ENCODE measurements at regions not wholly inside any gene's neighbourhood (a gene's known extent, or its start where the extent isn't known, plus 50 kb on each side); places are given as distances from the start of the nearest gene placed in this dataset.
A peak's percentile ranks its signal among the peaks of the same experiment; 100 is the strongest.

DNA sequence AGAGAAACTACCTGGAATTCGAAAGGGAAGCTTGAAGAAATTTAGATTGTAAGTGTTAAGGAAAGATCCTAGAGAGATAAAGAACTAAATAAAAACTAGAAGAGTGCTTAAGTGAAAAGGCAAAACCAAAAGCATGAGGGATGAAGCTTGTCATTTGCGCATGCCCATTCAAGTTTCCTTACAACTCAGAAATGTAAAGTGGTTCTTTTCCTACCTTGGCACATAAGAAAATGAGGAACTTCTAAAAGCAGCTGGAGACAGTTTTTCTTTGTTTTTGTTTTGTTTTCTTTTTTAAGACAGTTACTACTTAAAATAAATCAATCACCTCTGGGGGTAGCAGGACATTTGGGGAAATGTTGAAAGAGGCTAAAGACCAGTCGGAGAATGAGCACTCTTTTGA, 1304.4 kb upstream of the PCDH7 start:
- DNase-seq = no peak

DNA sequence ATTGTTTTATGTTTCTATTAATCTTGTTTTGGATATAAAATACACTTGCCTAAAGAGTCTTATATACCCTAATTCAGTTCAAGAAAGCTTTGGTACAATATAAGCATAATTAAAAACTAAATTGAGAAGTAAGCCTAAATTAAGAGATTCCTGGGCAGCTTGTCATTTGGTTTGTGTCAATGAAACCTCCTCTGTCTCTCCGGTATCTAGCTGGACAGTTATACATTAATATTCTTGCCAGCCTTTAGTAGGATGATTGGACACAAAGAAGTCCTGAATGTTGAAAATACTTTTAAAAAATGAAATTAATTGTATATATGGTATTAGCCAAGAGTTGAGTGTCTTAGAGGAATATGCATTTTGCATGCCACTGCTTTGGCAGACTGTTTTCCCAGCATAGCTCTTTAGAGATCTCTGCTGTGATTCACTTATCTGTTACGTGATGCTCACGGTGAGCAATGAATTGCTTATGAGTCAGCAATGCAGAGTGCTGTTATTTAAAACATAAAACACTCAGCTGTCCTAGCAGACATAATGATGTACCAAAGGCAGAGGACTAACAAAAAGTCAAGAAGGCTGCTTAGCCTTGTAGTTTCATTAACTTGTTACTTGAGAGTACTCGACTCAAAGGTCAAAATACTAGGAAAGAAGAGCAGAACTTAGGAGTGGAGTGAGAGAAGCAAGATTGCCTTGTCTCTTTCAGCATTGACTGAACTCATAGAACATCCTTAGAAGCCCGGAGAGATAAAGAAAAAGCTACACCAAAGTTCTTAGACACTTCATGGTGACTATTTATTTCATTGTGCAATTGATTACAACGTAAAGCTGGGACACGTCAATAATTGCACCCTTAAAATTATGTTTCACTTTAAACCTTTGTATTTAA, 1296.1 kb upstream of the PCDH7 start:
- peak; percentile 8 for DNase-seq

DNA sequence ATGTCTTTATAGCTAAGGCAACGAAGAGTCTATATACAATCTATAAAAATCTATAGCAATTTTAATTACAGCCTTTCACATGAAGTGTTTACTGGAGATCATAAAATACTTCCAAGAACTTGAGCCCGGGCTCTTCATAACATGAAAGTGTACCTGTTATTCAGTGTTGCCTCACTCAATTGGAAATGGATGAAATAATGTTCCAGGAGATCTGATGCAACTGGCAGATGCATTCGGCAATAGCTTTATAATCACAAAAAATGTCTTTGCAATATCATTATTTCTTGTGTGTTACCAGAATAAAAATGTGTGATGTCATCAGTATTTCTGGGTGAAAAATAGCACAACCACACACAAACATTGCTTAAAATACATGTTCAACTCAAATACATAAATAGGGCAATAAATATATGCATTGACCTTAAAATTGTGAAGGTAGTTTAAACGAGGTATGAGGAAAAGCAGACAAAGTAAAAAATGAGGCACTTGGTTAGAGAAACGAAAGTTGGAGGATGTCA, 1266.8 kb upstream of the PCDH7 start:
- no peak for DNase-seq

DNA sequence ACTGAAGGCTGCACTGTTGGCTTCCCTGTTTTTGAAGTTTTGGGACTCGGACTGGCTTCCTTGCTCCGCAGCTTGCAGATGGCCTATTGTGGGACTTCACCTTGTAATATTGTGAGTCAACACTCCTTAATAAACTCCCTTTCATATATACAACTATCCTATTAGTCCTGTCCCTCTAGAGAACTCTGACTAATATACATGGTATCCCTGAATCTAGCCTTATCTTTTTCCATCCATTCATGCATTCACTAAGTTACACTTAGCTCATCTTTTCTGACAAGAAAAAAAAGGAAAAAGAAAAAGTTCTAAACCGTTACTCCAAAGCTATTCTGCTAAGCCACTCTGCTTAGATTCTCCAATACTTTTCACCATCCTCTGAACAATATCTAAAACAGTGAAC, 1260.2 kb upstream of the PCDH7 start:
- DNase-seq = no peak

DNA sequence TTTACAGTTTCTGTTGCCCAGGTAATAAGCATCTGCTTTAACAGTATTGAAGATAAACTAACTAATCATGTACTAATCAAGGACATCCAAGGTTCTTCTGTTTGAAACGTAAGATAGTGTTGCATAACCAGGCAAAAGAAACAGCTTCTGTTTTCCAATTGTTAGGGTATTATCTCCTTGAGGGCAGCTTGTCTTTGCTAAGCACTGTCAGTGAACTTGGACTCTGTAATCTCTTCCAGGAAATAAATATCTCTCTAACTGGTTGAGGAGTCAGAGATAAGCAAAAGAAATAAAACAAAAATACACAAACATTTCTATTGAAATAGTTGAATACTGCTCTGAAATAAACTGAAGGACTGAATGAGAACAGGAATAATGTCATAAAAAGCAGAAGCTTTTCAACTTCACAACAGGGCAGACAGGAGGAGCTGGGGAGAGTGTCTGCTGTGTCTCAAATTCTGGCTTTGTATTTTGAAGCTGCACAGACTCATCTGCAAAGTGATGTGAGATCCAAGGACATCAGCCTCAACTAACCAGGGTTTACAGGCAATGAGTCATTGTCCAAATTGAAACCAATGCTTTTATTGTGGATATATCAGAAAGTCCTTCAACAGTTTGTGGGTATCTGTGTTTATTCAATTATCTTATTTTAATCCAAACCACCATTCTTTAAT, 1253.0 kb upstream of the PCDH7 start:
- DNase-seq = no peak

All from NCI-H69 (cell line).